HT1080 (cell line): ENCODE measurements at regions not wholly inside any gene's neighbourhood (a gene's known extent, or its start where the extent isn't known, plus 50 kb on each side); places are given as distances from the start of the nearest gene placed in this dataset.
"Not testable (repeated sequence)": the region's sequence is repeated elsewhere in the genome, so short reads cannot be mapped to it uniquely, and the experiment has no call there.

Experiments
- DNase-seq: peaks from one replicate; pipeline ENCODE4 v3.0.0-alpha.2; 2015; ENCODE audit warnings: low read depth

- not testable (repeated sequence) for DNase-seq
Measured at GRCh38 chr2:34133065-34133464, 534.0 kb upstream of the FAM98A start.

- no peak for DNase-seq
Measured at GRCh38 chr2:34126279-34126678, 527.2 kb upstream of the FAM98A start.

- DNase-seq = no peak
Measured at GRCh38 chr2:34123996-34124785, 525.1 kb upstream of the FAM98A start.

GRCh38 chr2:34121076-34121475 is 522.0 kb upstream of the FAM98A start:
- no peak for DNase-seq

GRCh38 chr2:34115076-34115475 is 516.0 kb upstream of the FAM98A start:
- DNase-seq = no peak

- no peak for DNase-seq
Measured at GRCh38 chr2:34112161-34112560, 513.1 kb upstream of the FAM98A start.

GRCh38 chr2:34110392-34110791 is 511.3 kb upstream of the FAM98A start:
- no peak for DNase-seq

GRCh38 chr2:34107811-34108210 is 508.7 kb upstream of the FAM98A start:
- peak; percentile 26 for DNase-seq

- peak; percentile 87 for DNase-seq
Measured at GRCh38 chr2:34105006-34105767, 506.1 kb upstream of the FAM98A start.

- peak; percentile 52 for DNase-seq
Measured at GRCh38 chr2:34104601-34105000, 505.5 kb upstream of the FAM98A start.

GRCh38 chr2:34103437-34103836 is 504.3 kb upstream of the FAM98A start:
- DNase-seq = no peak

- no peak for DNase-seq
Measured at GRCh38 chr2:34102339-34102738, 503.2 kb upstream of the FAM98A start.

- no peak for DNase-seq
Measured at GRCh38 chr2:34099377-34099776, 500.3 kb upstream of the FAM98A start.

- no peak for DNase-seq
Measured at GRCh38 chr2:34098256-34098655, 499.2 kb upstream of the FAM98A start.

- peak; percentile 59 for DNase-seq
Measured at GRCh38 chr2:34096562-34097171, 497.6 kb upstream of the FAM98A start.

GRCh38 chr2:34093790-34094189 is 494.7 kb upstream of the FAM98A start:
- DNase-seq = no peak

GRCh38 chr2:34070196-34070595 is 471.1 kb upstream of the FAM98A start:
- no peak for DNase-seq

GRCh38 chr2:34069604-34070003 is 470.5 kb upstream of the FAM98A start:
- no peak for DNase-seq

GRCh38 chr2:34050413-34050812 is 451.3 kb upstream of the FAM98A start:
- no peak for DNase-seq

GRCh38 chr2:34045101-34045655 is 446.1 kb upstream of the FAM98A start:
- DNase-seq = no peak

- no peak for DNase-seq
Measured at GRCh38 chr2:34037886-34038285, 438.8 kb upstream of the FAM98A start.

GRCh38 chr2:34037157-34037556 is 438.1 kb upstream of the FAM98A start:
- no peak for DNase-seq
